NCI-H1436 treated with DMSO at 0.1 percent for 48 hours (cell line): ENCODE measurements at regions not wholly inside any gene's neighbourhood (a gene's known extent, or its start where the extent isn't known, plus 50 kb on each side); places are given as distances from the start of the nearest gene placed in this dataset.

Experiments used
- DNase-seq: peaks from one replicate; lab custom pipeline; 2025; lab: John Stamatoyannopoulos, UW

DNA sequence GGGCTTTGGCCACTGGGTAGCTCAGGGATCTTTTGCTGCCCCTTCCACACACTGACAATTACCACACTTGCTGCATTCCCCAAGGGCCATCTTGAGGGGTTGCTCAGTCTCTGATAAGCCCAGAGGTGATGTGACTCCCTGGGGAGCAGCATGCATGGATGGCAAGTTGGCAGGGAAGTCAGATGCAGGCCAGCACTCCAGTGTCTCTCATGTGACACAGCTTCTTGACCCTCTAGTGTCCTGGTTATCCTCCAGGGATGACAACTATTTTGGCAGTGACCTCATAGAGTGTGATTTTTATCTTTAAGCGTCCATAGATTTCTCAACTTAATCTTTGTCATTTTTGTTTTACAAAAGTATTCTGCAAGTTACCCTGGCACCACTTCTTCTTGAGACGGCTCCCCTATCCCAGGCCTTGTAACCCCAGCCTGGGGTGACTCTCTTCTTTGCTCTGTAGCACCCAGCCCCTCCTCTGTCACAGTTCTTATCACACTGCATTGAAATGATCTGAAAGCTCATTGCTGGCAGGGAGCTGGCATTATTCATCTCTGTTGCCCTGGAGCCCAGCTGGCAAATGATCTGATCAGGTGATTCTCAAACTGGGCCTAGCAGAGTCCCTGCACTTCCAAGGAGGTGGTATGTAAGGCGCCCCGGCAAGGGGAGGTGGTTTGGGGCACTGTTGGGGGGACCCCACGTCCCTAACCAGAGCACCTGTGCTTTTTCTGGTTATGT lies 72.6 kb downstream of the TENT5C start:
- no peak for DNase-seq

DNA sequence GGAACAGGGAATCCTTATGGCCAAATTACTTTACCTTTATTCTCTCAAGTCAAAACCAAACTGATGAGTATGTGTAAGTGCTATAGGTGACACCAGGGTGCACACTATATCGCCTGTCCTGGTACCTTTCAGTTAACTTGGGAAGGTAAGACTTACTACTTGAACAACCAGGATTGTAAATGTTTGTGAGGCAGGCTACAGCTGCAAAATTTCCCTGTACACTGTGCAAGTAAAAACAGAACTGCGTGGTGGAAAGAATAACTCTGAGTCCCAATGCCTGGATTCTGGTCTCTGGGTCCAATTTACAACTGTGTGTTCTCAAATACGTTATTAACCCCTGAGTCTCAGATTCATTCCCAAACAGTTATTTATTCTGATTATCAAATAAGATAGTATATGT lies 73.5 kb downstream of the TENT5C start:
- no peak for DNase-seq

DNA sequence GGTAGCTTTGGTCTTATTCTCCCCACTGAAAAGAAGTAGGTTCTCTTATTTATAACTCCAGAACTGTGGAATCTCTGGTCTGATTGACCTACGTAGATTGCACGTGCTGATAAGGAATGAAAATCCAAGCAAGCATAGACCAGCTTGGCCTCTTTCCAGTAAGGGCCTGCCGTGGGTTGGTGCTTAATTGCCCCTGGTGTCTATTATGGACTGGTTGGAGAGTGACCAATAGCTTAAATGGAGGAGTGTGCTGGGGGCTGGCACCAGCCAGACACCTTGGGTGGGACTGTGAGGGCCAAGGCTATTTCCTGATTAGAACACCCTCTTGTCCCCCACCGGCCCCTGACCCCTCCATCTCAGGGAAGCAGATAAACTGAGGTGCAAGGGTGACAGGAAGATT lies 74.0 kb downstream of the TENT5C start:
- DNase-seq: no peak

DNA sequence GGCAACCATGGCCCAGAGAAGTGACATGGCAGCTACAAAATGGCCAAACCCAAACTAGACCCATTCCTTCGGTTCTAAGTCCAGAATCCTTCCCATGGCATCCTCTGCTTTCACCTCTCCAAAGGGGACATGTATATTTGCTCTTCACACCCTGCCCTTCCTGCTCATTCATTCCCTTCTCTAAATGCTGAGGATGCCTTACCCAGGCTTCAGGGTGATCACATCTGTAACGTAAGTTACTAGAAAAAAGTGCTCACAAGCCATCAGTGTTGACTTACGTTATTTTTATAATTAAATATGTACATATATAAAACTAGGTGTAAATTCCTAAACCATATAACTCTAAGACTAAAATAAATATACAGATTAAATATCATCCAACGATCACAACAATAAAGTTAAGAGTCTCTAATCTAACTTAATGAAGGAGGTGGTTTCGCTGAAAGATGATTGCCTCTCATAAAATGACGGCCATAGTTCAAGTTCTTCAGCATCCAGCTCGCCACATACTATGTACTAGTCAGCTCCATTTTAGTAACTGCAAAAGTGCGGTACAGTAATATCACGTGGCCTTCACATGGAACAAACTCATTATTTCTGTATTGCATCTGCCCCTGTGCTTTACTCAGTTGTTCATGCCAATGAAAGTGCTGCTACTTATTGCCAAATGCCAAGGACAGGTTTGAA lies 74.6 kb downstream of the TENT5C start:
- no peak for DNase-seq

DNA sequence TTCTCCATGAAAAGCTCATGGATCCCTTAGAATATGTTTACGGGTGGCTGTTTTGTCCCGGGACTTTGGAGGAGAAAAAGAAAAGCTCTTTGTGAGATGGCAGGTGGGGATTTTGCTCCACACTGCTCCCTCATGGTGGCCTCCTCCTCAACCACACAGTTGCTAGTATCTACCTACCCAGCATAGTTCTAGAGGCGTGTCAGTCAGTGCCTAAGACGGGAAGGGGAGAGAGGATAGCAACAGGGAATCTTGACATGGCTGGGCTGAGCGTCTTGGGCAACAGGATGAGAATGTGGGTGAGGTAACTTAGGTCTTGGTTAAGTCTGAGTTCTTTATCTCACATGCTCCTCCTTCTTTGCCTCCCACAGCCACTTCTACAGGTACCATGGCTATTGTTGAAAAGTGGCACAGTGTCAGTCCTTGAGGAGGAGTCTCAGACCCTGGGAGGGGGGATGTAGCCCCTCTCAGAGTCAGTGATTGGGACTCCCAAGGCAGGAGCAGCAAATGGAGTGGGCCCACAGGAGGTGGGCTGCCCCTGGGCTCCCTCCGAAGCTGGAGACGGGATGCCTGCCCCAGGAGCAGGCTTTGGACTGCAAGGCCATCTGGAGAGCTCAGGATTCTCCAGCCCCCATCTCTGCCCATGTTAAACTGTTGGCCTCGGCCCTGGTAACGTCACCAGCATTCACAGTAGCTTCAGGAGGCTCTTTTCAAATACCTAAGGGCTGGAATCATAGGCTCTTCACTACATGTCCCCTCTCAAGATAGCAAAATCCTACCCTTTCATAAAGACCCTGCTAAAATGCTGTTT lies 75.4 kb downstream of the TENT5C start:
- no peak for DNase-seq

DNA sequence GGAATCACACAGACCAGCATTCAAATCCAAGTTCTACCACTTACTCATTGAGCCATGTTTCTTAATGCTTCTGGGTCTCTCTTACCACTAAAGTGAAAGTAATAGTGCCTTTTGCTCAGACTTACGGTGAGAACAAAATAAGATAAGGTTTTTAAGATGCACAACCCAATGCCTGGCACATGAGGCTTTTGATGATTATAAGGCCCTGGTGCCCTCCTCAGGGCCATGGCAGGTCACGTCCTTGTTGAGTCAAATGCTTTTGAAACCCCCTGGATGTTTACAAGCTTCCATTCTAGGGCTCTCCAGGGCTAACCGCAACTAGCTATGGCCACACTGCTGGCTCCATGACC lies 76.0 kb downstream of the TENT5C start:
- no peak for DNase-seq

DNA sequence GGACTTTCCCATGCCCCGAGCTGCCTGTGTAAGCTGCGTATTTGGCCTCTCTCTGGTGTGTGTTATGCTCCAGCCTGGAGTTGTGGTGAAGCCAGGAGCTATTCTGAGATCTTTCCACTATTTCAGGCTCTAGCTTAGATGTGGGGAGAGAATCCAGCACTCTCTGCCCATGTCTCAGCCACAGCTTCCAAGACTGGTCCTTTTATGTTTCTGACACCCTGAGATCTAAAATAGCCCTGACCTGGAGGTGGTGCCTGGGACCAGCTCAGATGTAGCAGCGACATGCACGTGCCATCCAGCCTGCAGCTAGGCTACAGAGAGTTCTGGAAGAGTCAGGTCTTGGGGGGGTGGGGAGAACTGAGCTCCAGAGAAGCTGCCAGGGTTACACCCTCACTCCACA lies 76.5 kb downstream of the TENT5C start:
- DNase-seq: no peak

DNA sequence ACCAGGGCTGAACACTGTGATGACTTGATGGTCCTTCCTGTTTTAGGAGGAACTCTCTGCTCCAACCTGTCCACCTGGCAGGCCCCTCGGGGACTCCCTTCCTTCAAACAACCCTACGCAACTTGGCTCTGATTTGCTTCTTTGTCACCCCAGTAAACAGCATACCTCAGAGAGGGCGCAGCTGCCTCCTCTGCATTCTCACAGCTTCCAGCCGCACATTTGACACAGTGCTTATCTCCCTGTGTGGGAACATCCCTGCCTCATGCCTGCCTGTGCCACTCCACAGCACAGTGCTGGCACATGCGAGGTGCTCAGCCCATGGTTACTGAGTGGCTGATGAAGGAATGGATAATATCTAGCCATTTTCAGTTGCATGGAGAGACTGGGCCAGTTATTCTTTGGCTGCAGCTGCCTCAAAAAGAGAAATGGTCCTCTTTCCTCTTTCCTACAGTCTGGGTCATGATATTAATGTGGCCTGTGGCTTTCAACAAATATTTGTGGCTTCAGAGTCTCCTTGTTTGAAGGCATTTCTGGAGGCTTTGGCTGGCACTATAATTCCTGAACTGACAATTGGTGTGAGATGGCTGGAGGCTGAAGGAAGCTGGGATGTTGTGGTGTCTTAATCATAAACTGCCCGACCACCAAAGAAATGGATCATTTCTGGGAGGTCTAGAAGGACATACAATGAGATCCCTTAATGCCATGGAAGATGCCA lies 77.9 kb downstream of the TENT5C start:
- no peak for DNase-seq

DNA sequence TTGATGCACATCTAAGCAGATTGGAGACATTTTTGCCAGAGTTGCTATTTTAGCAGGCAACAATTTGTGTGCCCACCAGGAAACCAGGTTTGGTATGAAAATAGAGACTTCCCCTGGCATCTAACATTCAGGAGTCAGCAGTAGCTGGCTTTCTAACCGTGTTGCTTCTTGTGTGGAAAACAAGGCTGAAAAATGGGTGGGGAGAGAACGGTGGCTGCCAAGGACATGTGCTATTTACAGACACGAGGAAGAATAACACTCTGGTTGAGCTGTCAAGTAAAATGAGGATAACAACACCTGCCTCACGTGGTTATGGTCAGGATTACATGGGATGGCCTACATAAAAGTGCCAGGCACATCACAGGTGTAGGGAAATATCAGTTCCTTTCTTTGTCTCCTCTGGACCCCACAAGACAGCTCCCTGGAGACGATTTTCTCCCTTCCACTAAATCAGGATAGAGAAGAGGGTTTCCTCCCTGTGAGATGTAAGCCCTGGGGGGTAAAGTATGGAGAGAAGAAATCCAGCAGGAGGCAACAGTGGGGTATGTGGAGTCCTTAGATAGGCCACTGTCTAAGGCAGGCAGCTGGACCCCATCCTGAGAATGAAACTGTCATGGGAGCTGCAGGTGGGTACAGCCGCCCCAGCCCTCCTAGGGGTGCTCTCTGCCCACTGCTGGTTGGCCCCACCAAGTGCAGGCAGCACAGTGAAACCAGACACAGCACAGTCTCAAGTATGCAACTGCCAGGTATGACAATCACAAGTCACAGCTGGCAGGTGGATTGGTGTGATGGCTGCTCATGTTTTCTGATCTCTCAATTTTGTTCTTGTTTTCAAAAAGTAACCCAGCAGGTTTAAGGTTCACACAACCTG lies 80.3 kb downstream of the TENT5C start:
- no peak for DNase-seq

DNA sequence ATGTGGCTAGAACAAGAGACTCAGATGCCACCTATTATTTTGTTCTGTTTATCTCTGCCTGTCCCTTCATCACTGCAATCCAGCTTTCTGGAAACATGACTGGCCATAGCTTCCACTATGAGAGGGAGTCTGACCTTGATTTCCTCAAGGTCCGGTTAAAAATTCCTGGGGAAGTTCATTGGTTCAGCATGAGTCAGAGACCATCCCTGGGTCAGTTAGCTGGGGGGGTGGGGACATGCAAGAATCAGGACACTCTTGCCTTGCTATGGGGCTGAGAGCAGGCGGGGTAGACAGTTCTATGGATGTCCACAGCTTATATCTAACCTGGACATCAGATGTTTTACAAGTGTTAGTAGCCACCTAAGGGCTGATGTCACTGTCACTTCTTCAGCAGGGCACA lies 81.1 kb downstream of the TENT5C start:
- no peak for DNase-seq

DNA sequence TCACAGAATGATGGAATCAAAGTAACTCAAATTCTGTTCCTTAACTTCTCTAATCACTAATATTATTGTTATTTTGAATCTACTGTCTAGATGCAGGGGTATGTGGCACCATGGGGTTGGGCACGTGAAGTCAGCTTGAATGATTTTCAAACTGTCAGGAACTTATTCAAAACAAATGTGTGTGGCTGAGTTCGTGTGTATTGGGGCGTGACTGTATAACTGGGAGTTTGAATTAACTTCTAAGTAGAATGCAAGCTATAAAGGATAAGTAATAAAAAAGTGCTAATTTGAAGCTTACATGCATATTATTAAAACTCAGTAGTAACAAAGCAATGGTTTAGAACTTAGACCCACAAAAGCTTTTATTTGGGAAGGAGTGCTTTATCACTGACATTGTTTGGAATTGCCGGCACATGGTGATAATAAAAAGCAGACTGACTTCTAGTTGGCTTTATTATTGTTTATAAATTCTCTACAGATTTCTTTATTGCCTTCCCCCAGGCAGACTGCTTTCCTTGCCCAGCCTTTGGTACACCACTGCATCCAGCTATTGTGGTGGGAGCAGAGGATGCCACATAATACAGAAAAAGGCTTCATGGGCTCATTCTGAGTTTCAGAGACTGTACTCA lies 84.3 kb downstream of the TENT5C start:
- no peak for DNase-seq

DNA sequence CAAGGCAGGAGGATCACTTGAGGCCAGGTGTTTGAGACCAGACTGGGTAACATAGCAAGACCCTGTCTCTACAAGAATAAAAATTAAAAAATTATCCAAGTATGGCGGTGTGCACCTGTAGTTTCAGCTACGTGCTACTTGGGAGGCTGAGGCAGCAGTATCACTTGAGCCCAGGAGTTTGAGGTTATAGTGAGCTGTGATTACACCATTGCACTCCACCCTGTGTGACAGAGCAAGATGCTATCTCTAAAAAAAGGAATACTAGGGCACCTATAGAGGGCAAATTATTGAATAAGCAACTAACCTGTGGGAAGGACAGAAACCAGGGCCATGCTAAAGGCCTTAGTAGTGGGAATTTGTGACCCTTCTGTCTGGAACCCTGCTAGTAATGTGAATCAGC lies 86.1 kb downstream of the TENT5C start:
- no peak for DNase-seq

DNA sequence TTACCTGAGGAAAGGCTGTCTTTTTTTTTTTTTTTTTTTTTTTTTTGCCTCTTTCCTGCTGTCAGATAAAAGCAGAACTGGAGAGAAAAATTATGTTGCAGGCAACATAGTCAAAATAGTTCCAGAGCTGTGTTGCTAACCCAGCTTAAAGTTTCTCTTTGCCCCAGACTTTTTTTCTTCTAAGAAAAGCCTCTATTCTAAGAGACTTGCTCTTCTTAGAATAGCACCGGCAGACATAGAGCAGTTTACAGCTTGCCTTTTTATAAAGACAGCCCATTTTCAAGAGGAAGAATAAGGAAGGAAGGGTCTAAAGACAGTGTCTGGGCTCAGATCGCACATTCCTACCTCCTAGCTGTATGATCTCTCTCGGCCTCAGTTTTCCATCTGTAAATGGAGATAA lies 88.7 kb downstream of the TENT5C start:
- DNase-seq: no peak

DNA sequence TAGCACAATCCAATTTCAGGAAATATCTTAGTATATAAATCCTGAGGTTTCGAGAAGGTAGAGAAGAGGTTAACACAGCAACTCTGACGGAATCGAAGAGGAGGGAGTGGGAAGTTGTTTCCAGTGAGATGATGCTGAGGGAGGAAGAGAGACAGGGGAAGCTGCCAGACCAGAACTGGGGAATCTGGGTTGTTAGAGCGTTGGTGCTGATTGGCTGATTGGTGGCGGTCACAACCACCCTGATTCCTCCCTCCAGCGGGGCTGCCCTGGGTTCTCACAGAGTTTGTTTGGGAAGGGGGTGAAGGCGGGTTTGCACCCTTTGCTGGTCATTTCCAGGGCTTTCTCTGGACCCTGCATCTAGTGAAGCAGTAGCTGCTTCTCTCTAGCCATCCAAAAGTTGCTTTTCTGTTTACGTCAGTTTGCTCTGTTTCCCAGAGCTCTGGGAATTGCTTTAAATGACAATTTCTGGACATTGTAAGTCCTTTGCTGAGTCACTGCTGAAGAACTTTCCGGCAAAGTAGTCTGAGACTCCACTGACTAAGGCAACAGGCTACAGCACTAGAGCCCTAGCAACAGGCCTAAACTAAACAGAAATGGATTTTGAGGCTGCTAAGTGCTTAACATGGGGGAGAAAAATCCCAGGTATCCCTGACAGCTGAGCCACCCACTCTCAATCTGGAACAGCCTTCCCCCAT lies 90.1 kb downstream of the TENT5C start:
- no peak for DNase-seq

DNA sequence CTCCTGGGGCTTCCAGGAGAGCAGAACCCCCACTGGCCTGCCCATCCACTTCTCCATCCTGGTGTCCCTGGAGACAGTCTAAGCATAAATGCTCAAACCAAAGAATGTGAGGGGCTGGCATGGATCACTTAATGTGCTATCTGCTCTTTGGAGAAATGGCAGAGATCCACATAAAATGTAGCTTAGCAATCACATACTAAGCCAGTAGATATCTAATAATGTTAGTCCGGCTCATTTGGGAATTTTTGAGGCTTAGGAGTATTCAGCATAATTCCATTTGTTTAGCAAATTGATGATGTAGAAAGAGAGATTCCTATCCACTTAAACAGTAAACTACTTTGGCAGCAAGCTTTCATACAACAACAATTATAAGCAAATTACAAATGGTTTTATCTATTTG lies 90.7 kb downstream of the TENT5C start:
- DNase-seq: no peak

DNA sequence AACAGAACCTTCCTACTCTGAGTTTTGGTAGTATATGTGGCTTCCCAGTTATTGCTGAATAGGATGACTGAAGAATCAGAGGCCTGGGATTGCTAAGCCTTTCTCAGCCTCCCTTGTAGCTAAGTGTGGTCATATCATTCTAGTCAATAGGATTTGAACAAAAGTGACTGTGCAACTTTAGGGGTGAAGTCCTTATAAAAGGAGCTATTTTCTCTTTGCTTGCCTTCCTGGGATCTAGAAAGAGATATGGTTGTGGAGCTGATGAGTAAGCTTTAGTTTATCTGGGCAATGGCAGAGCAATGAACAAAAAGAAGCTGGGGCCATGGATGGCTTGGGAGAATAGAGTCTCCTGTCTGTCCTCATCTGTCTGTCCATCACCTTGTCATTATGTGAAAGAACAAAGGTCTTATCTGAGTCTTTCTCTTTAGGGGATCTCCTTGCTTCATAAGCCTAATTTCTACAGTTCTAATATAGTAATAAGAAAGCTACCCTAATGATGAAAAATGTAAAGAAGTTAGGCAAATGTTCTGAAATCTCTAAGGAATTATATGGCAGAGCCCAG lies 91.5 kb downstream of the TENT5C start:
- DNase-seq: no peak

DNA sequence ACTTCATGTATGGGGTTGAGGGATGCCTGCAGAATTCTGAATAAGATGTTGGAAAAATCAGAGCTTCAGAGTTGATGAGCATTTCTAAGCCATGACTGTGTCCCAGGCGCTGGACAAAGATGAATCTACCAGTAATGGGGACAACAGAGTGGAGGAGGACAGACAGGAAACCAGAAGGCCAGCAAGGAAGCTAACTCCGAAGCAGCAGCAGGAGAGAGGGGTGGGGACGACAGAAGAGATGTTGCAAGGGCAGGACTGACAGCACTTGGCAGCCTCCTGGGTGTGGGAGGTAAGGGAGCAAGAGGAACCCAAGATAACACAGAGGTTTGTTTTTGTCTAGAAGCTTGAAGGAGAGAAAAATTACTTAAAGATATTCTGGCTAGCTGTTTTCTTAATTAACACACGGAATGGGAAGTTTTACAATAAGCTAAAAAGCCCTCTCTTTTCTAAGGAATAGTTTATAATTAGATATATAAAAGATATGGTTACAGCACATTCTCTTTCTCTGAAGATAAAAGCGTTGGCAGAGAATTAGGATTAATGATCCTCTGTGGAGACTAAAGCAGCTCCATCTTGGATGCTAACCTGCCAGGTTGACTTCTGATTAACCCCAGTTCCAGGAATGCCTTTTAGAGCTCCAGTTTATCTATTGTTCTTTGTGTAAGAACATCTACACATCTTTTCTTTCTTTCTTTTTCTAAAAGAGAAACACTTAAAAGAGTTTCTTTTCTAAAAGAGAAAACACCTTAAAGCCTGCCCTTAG lies 92.7 kb downstream of the TENT5C start:
- DNase-seq: no peak

DNA sequence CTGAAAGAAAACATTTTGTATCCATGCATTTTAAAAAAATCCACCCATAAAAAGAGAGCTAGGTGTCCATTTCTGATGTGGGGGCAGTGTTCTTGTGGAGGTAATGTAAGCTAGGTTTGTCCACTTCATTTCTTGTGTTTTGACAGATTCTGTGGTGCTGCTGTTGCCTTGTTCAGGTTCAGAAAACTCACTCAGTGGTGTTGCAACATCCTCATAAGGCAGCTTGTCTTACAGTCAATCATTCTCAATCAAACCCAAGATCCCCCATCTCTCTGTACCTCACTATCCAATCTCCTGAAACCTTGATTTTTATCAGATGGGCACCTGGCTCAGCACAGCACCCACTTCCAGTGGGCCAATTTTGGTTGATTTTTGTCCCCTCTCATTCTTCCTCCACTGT lies 94.1 kb downstream of the TENT5C start:
- DNase-seq: no peak

DNA sequence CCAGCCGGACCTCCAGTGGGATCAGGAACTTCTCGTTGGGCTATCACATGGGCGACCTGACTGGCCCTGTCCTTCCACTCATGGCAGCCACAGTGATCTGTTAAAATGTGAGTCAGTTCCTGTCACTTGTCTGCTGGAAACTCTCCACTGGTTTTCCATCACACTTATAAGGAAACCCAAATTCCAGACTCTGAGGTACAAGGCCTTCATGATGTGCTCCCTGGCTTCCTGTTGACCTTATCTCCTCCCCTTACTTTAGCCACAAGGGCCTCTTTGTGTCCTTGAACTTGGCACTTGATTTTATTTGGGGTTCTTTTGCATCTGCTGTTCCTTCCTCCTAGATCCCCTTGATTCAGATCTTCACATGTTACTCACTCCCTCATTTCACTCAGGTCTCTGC lies 96.8 kb downstream of the TENT5C start:
- no peak for DNase-seq
